HG03469 (cell line): ENCODE measurements at regions not wholly inside any gene's neighbourhood (a gene's known extent, or its start where the extent isn't known, plus 50 kb on each side); places are given as distances from the start of the nearest gene placed in this dataset.
"Not testable (repeated sequence)": the region's sequence is repeated elsewhere in the genome, so short reads cannot be mapped to it uniquely, and the experiment has no call there.

Experiments used
- ATAC-seq: cut with Tn5 transposase; IDR thresholded peaks from one replicate; pipeline ENCODE4 v1.9.1; 2021; ENCODE audit warnings: mild to moderate bottlenecking, moderate library complexity, moderate number of reproducible peaks; ENCODE audit not compliant: unreplicated experiment

DNA sequence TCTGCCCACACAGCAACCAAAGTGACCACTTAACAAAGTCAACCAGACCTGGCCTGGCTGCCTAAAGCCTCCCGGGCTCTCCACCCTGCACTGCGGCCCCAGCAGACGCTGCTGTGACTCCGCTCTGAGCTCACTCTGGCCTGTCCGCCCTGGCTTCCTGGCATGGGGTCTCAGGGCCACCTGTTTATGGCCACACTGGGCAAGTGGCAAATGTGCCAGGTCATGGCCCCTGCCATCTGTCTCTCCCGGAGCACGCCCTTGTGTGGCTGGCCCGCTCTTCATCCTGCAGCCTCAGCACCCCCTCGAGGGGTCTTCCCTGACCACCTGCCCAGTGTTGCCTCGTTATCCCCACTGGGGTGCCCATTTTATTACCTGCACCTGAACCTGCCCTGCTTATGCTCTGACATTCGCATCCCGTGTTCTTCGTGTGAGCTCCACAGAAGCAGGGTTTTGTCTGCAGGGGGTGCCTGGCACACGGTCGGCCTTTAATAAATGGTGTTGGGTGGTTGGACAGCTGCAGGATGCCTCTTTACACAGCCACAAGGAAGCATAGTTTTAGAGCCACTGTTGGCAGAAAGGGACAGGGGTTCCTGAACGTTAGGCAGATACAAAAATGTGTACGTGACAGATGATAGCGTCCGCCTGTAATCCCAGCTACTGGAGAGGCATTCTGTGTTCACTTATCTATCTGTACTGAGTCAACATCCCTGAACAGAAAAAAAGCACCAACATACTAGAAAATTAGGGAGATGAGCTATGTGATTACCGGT, 785.6 kb downstream of the TBC1D22A start:
- ATAC-seq: no peak

GRCh38 chr22:47547239-47547661, 784.8 kb downstream of the TBC1D22A start:
- no peak for ATAC-seq

- no peak for ATAC-seq
Measured at GRCh38 chr22:47544696-47545095, 782.2 kb downstream of the TBC1D22A start.

DNA sequence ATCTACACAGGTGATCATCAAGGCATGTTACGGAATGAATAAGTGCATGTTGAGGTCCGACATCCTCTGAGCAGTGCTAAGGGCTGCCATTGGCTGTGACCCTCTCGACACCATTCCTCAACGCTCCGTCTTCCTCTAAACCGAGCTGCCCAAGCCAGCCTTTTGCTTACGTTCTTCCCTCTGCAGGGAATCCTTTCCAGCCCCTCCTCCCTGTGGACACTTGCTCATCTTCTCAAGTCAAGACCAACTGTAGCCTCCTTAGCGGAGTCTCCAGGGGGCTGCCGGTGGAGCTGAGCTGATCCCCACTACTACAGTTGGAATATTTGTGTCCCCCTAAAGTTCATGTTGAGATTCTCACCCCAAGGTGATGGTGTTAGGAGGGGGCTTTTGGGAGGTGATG, 781.0 kb downstream of the TBC1D22A start:
- ATAC-seq: no peak

- ATAC-seq: no peak
Measured at GRCh38 chr22:47540011-47540410, 777.6 kb downstream of the TBC1D22A start.

GRCh38 chr22:47539374-47539773, 776.9 kb downstream of the TBC1D22A start:
- no peak for ATAC-seq

DNA sequence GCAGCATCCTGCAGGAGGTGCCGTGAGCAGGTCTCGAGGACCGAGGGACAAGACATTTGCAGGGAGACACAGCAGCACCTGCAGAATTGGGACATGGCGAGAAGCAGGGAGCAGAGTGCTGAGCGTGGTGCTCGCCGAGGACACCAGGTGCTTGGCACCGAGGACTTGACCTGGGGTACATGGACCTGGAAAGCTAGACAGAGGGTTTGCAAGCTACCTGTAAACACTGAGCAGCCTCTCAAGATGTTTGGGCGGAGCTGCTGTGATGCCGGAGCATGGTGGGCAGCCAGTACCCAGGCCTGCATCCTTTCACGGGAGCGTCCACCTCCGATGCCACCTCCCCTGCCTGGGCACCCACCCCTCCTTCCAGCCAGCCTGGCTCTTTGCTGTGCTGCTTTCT, 773.2 kb downstream of the TBC1D22A start:
- no peak for ATAC-seq

DNA sequence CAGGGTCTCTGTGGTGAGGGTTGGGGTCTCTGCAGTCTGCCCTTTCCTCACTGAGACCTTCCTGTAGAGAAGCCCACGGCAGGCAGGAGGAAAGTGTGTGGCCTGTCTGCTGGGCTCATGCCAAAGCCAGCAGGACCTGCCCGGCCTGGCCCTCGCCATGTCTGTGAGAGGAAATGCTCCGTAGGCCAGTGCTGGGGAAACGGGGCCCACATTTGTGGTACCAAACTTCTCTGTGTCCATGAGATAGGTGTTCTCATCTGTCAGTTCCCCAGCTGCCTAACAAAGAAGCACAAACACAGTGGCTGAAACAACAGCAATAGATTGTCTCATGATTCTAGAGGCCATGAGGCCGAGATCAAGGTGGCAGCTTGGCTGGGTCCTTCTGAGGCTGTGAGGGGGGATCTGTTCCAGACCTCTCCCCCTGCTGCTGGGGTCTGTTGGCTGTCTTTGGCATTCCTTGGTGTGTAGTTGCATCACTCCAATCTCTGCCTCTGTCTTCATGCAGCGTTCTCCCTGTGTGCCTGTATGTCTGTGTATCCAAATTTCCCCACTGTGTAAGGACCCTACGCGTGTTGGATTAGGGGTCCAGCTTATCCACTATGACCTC, 772.5 kb downstream of the TBC1D22A start:
- ATAC-seq: no peak

DNA sequence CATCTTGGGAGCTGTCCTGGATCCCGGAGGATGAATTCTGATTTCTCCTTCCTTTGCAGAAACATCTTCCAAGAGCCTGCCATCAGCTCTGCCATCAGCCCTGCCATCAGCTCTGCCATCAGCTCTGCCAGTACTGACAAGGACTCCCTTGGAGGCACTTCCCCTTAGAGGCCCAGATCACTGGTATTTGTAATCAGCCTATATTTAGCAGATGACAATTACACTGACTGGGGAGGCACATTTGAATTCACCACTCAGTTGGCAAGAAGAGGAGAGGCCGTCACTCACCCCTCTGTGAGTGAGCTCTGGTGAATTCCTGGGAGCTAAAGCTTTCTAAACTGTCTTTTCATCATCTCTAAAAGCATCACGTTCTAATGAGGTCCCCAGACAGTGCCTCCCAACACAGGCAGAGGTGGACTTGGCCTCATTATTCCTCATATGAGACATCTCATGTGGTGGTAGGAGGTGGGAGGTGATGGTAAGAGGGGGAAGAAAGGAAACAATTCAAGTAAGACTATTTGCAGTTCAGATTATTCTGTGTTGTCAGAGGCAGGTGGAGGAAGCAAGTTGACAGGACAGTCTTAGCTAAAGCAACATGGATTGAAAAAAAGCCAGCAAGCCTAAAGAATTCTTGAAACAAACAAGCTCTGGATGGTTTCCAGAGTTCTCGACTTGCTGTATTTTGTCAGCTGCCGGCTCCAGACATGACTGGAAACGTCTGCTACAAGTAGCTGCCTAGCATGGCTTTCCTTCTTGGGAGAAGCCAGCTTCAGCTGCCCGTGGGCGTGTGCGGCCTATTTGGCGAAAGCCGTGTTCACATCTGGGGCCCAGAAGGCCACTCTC, 771.7 kb downstream of the TBC1D22A start:
- ATAC-seq: no peak

GRCh38 chr22:47517062-47517461, 754.6 kb downstream of the TBC1D22A start:
- no peak for ATAC-seq

GRCh38 chr22:47515384-47516125, 753.1 kb downstream of the TBC1D22A start:
- ATAC-seq: no peak

- ATAC-seq: no peak
Measured at GRCh38 chr22:47512617-47513016, 750.2 kb downstream of the TBC1D22A start.

- no peak for ATAC-seq
Measured at GRCh38 chr22:47504962-47505361, 742.5 kb downstream of the TBC1D22A start.

GRCh38 chr22:47498969-47499495, 736.6 kb downstream of the TBC1D22A start:
- no peak for ATAC-seq

DNA sequence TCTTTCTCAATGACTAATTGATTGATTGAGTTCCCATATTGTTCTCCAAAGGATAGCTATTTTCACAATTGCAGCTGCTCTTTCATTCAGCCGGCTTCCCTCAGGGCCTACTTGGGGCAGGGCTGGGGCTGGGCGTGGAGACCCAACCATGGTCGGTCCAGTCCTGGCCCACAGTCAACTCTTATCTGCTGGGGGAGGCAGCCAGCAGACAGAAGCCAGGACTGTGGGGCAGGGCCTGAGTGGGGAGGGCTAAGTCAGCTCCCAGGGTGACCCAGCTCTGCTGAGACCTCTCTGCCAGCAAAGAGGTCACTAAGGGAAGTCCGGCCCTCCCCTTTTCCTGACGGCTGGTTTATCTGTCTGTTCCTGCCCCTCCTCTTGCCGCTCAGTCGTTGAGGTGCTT, 735.2 kb downstream of the TBC1D22A start:
- ATAC-seq: no peak

DNA sequence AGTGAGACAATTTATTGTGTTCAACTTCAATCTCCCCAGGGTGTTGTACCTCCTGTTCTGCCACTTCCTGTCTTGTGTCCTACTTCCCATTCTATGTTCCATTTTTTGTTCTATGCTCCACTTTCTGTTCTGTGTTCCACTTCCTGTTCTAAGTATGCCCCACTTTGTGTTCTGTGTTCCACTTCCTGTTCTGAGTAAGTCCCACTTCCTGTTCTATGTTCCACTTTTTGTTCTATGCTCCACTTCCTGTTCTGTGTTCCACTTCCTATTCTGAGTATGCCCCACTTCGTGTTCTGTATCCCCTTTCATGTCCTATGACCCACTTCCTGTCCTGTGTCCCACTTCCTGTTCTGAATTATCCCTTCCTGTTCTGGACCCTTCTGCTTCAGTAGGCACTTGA, 732.7 kb downstream of the TBC1D22A start:
- ATAC-seq: no peak

- ATAC-seq: not testable (repeated sequence)
Measured at GRCh38 chr22:47488131-47488530, 725.7 kb downstream of the TBC1D22A start.

DNA sequence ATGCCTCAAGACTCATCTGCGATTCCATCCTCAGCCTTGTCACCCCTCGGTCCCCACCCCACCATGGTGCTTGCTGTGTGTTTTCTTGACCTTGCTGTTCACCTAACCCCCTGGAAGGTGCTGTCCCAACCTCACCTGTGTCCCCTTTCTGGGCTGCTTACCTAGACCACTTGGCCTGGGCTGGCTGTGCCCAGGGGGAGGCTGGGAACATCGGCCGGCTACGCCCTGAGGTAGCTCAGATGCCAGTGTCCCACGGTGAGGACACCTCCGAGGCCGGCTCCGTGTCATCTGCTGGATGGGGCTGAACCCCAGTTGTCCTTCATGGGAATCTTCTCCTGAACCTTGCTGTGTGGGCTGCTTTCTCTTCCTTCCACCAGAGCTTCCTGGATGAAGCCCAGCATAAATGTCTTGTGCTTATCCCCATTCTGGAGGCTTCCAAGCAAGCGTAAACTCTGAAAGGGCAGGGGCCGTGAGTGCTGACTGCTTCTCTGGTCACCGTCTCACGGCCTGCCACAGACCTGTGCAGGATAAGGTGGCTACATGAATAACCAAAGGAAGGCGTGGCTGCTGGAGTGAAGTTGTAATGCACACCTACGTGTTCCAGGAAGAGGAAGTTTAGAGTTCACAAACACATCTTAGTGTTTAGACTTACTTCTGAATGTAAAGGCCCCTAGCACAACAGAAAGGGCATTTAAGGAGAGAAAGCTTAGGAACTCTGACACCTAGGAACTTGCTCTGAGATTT, 724.3 kb downstream of the TBC1D22A start:
- no peak for ATAC-seq

GRCh38 chr22:47484960-47485569, 722.6 kb downstream of the TBC1D22A start:
- ATAC-seq: no peak

- no peak for ATAC-seq
Measured at GRCh38 chr22:47476231-47476630, 713.8 kb downstream of the TBC1D22A start.
